SKM-1 (cell line): ENCODE measurements at regions not wholly inside any gene's neighbourhood (a gene's known extent, or its start where the extent isn't known, plus 50 kb on each side); places are given as distances from the start of the nearest gene placed in this dataset.

Source experiments
- DNase-seq: peaks from one replicate; lab custom pipeline; 2025; ENCODE audit not compliant: unreplicated experiment; lab: John Stamatoyannopoulos, UW

DNA sequence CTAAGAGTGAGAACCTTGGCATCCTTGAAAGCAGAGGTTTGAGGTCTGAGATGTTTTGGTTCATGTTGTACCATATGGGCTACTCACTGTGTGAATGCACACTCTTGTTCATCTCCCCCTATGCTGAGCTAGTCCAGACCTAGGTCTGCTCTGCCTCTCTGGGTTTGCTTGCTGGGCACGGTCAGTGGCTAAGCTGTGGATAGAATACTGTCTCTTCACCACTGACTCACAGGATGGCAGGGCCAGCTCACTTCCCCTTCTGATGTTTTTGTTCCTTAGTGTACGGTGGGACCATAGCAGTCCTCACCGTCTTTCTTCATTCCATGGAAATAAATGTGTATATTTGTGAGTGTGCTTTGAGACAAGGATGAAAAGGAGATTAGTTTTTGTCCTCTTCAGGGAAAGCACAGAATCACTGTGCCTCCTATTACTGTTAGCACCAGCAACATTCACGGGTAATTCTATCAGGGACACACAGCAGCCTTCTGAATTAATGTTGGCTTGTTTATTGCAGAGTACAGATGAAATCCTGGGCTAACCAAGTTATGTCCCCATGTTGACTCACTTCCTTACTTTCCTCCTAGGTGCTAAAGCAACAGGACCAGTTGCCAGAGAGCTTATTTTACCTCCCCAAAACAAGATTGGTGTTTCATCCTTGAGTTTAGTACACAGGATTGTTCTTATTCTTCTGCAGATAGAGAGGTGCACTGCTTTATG lies 56.9 kb upstream of the IVNS1ABP start:
- no peak for DNase-seq

- DNase-seq: no peak
Measured at GRCh38 chr1:185369786-185370185, 52.7 kb upstream of the IVNS1ABP start.

DNA sequence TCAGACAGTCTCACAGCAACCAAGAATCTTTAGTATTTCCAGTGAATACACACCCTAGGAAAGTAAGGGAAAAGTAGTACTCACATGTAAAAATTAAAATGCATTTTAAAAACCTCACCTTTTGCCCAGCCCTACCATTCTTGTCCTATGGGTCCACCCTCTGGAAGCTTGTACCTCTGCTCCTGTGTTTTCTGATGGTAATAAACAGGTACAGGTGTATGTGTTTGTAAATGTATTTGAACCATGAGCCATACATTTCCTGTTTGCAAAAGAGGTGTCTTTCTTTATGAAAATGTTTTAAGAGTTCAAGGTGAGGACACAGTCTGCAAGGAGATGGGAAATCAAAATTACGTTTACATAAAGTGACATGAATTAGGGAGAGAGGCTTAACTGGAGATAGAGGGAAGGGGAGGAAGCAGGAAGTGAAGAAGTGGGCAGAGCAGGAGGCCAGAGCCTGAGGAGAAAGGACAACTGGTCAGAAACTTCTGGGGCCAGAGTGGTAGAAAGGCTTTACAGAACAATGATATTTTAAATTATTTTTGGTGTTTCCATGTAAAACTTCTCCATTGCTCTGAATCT lies 52.0 kb upstream of the IVNS1ABP start:
- DNase-seq: no peak

DNA sequence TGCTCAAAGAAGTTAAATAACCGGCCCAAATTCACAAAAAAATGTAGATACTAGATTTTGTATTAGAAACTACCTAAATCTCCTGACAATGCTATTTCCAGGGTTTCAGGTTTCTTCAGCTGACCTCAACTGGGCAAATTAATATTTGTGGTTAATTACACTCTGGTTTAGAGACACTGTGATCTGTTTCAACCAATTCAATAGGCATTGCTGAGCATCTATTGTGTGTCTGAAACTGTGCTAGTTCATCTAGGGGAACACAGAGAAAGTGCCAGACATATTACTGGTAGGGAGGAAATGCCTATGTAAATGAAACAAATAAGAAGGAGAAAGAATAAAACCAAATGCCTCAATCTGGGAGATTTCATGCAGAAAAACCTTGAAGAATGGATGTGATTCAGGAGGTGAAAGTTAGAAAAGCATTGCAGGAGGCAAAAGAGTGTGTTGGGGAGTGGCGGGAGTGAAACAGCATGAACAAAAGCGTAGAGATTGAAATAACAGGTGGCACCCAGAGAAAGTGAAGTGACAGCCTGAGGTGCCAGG lies 51.3 kb upstream of the IVNS1ABP start:
- no peak for DNase-seq

DNA sequence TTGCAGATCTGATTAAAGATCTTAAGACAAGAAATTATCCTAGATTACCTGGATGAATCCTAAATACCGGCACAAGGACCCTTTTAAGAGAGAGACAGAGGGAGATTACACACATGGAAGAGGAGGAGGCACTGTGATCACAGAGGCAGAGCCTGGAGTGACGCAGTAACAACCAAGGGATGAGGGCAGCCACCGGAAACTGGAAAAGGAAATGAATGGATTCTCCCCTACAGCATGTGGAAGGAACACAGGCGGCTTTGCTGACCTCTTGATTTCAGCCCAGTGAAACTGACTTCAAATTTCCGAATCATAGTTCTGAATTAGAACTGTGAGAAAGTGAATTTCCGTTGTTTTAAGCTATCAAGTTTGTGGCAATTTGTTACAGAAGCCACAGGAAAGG lies 50.2 kb upstream of the IVNS1ABP start:
- DNase-seq: no peak
